SK-N-SH (cell line): ENCODE measurements at regions not wholly inside any gene's neighbourhood (a gene's known extent, or its start where the extent isn't known, plus 50 kb on each side); places are given as distances from the start of the nearest gene placed in this dataset.

Experiments used
- NRF1 ChIP-seq: IDR thresholded peaks from 2 replicates; pipeline ENCODE4 v1.6.1; 2012; ENCODE audit warnings: low read depth, mild to moderate bottlenecking, low read length
- POLR2AphosphoS5 ChIP-seq: IDR thresholded peaks from 2 replicates; pipeline ENCODE4 v1.6.1; 2012; ENCODE audit warnings: low read depth, low read length
- RFX5 ChIP-seq: IDR thresholded peaks from 2 replicates; pipeline ENCODE4 v1.6.1; 2012; ENCODE audit warnings: mild to moderate bottlenecking, improper control_type of control experiment, low read length
- TF ChIP-seq, protein P1 (sequence below): fragments of 200-600 bp; sonication (generic); IDR thresholded peaks from 2 replicates; pipeline ENCODE4 v1.6.1; 2017; ENCODE audit warnings: antibody characterized with exemption, mild to moderate bottlenecking, moderate library complexity
- TF ChIP-seq, protein P2 (sequence below): fragments of 150-350 bp; IDR thresholded peaks from 2 replicates; pipeline ENCODE4 v1.6.1; 2017; ENCODE audit warnings: antibody characterized with exemption, low read length, low read depth, borderline replicate concordance

DNA sequence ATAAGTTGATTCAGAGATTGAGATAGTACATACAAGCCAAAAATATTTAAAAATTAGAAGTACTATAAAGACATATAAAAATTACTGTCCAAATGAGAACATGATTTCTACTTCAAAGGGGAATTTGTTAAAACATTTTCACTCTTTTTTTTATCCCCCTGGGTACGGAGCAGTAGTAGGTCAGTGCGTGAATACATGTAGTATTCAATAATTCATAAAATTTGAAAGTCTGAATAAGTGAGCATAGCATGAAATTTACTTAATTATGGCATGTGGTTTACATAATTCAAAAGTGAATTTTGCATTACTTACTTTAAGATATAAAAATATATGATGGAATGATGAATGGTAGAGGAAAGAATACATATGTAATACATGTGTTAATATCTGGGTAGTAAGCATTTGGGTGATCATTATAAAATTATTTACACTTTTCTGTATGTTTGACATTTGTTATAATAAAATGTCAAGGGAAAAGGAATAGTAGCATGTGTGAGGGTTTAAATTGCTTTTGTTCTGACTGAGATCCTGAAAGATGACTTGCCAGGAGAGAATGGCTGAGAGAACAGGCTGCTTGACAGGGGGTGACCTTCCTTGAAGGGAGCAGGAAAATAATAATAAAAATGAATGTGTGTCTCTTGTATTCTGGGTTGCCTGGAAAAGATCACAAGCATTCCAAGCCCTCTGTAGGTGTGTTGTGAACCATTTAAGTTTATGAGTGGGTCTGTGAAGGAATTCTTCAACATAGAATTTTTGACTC lies 1178.8 kb downstream of the ZPLD1 start:
- no peak for TF ChIP-seq NRF1
- TF ChIP-seq, protein P1, sequence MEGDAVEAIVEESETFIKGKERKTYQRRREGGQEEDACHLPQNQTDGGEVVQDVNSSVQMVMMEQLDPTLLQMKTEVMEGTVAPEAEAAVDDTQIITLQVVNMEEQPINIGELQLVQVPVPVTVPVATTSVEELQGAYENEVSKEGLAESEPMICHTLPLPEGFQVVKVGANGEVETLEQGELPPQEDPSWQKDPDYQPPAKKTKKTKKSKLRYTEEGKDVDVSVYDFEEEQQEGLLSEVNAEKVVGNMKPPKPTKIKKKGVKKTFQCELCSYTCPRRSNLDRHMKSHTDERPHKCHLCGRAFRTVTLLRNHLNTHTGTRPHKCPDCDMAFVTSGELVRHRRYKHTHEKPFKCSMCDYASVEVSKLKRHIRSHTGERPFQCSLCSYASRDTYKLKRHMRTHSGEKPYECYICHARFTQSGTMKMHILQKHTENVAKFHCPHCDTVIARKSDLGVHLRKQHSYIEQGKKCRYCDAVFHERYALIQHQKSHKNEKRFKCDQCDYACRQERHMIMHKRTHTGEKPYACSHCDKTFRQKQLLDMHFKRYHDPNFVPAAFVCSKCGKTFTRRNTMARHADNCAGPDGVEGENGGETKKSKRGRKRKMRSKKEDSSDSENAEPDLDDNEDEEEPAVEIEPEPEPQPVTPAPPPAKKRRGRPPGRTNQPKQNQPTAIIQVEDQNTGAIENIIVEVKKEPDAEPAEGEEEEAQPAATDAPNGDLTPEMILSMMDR = no peak
- no peak for TF ChIP-seq POLR2AphosphoS5
- no peak for TF ChIP-seq RFX5
- TF ChIP-seq, protein P2, sequence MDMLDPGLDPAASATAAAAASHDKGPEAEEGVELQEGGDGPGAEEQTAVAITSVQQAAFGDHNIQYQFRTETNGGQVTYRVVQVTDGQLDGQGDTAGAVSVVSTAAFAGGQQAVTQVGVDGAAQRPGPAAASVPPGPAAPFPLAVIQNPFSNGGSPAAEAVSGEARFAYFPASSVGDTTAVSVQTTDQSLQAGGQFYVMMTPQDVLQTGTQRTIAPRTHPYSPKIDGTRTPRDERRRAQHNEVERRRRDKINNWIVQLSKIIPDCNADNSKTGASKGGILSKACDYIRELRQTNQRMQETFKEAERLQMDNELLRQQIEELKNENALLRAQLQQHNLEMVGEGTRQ = no peak
